ENCODE measurements at regions not wholly inside any gene's neighbourhood (a gene's known extent, or its start where the extent isn't known, plus 50 kb on each side); places are given as distances from the start of the nearest gene placed in this dataset.

DNA sequence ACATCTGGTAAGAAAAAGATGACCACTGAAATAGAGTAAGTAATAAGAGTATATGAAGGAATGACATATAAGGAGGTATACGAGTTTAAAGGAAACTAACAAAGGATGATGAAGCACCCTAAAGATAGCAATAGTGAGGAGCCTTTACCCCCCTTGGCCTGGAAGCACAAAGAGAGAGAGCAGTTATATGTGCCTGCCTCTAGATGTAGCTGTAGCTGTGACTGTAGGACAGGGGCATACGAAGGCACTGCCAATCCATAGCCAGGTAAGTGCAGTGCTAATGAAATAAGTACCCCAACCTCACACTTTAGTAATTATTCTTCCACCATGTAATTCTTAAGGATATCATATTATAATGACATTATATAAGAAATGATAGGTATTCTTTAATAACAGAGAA is 90.1 kb upstream of the FKBP1C start:
- no peak overlapping the region for H3K4me3 Mint-ChIP-seq
- no peak for ATAC-seq (ENCODE audit: low read depth)
- DNase-seq: no peak
- Histone ChIP-seq H3K27me3 (replicated peaks in 1 of 4; ENCODE audit: control extremely low read depth in 1 of 4, control insufficient read depth in 3 of 4, insufficient read depth in 4 of 4, low read length in 3 of 4) (no peaks in the 10 kb centered on the region), H3K9ac (ENCODE audit: low read length) (no peak overlapping the region), H3K4me3 (ENCODE audit: control extremely low read depth in 1 of 5, extremely low read depth in 1 of 5, insufficient read depth in 1 of 5, low read depth in 2 of 5, low read length in 4 of 5) (no peak overlapping the region), H3K4me1 (ENCODE audit: control insufficient read depth in 2 of 2, insufficient read depth in 2 of 2, low read length in 2 of 2) (no peaks in the 10 kb centered on the region), H3K36me3 (replicated peaks in 1 of 2; ENCODE audit: control extremely low read depth in 1 of 2, control insufficient read depth in 1 of 2, extremely low read depth in 1 of 2, insufficient read depth in 2 of 2, low read length in 1 of 2) (no peaks in the 10 kb centered on the region), H3K79me2 (ENCODE audit: control insufficient read depth, insufficient read depth, low read length) (no peaks in the 10 kb centered on the region), H4K20me1 (ENCODE audit: control insufficient read depth, insufficient read depth, low read length, poor library complexity, severe bottlenecking) (no peaks in the 10 kb centered on the region), H2AFZ (ENCODE audit: insufficient read depth, low read depth, low read length, poor library complexity, severe bottlenecking) (no peak overlapping the region), H3K9me3 (ENCODE audit: control extremely low read depth in 1 of 3, control insufficient read depth in 2 of 3, insufficient read depth in 1 of 3, low read length in 2 of 3) (no peaks in the 10 kb centered on the region), H3K27ac (ENCODE audit: low read length in 2 of 2) (no peak overlapping the region), H3K4me2 (replicated peaks; ENCODE audit: low read depth, low read length, poor library complexity, severe bottlenecking) (no peak overlapping the region)
- WGBS (ENCODE audit: insufficient coverage): 83% methylated on average over 1 of the region's 2 CpGs
- no peak overlapping the region for H3K27ac Mint-ChIP-seq
- H3K27me3 Mint-ChIP-seq: no peaks in the 10 kb centered on the region
- peaks cover 6% of the 10 kb centered on the region for H3K9me3 Mint-ChIP-seq (ENCODE audit: insufficient read depth)
- H3K4me1 Mint-ChIP-seq: no peaks in the 10 kb centered on the region
- ChIA-PET POLR2A (no interaction called here), CTCF (no interaction called here)
- TF ChIP-seq, protein P1, sequence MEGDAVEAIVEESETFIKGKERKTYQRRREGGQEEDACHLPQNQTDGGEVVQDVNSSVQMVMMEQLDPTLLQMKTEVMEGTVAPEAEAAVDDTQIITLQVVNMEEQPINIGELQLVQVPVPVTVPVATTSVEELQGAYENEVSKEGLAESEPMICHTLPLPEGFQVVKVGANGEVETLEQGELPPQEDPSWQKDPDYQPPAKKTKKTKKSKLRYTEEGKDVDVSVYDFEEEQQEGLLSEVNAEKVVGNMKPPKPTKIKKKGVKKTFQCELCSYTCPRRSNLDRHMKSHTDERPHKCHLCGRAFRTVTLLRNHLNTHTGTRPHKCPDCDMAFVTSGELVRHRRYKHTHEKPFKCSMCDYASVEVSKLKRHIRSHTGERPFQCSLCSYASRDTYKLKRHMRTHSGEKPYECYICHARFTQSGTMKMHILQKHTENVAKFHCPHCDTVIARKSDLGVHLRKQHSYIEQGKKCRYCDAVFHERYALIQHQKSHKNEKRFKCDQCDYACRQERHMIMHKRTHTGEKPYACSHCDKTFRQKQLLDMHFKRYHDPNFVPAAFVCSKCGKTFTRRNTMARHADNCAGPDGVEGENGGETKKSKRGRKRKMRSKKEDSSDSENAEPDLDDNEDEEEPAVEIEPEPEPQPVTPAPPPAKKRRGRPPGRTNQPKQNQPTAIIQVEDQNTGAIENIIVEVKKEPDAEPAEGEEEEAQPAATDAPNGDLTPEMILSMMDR (IDR thresholded peaks at IDR 0.05): no peak
- TF ChIP-seq EZH2 (IDR thresholded peaks at IDR 0.05; ENCODE audit: borderline replicate concordance, insufficient read depth, low read depth, low read length, poor library complexity, severe bottlenecking): no peak
- intact Hi-C loops (cut with micrococcal nuclease): no loop called here

DNA sequence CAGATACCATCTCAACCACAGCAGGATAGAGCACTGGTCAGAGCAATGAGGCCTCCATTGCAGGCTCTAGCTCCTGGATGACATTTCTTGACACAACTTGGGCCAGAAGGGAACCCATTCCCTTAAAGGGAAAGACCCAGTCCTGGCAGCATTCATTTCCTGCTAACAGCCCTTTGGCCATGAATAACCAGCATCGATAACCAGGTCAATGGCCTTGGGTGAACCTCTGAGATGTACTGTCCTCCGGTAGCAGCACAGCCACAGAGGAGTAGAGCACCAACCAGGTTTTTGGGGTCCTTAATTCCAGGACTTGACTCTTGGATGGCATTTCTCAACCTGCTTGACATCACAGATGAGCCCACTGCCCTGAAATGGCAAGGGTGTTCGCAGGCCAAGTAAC is 71.2 kb upstream of the FKBP1C start:
- no peak for DNase-seq
- 100% methylated on average over 2 of the region's 3 CpGs for WGBS (ENCODE audit: insufficient coverage)
- CTCF ChIA-PET: no interaction called here

More for the DNA sequence above, 71.2 kb upstream of the FKBP1C start:
- H3K79me2 ChIP-seq (ENCODE audit: control insufficient read depth, insufficient read depth, low read length): no peaks in the 10 kb centered on the region
- intact Hi-C loops (cut with micrococcal nuclease): no loop called here
- no peak for ATAC-seq (ENCODE audit: low read depth)
- H3K4me1 ChIP-seq (ENCODE audit: control insufficient read depth in 2 of 2, insufficient read depth in 2 of 2, low read length in 2 of 2): no peaks in the 10 kb centered on the region
- TF ChIP-seq, protein P1 (IDR thresholded peaks at IDR 0.05): no peak
- no peak for TF ChIP-seq EZH2 (IDR thresholded peaks at IDR 0.05; ENCODE audit: borderline replicate concordance, insufficient read depth, low read depth, low read length, poor library complexity, severe bottlenecking)
- H3K9ac ChIP-seq (ENCODE audit: low read length): no peak overlapping the region
- no peaks in the 10 kb centered on the region for H3K4me1 Mint-ChIP-seq
- no peak overlapping the region for H3K4me3 Mint-ChIP-seq
- POLR2A ChIA-PET: no interaction called here
- no peaks in the 10 kb centered on the region for H4K20me1 ChIP-seq (ENCODE audit: control insufficient read depth, insufficient read depth, low read length, poor library complexity, severe bottlenecking)
- peaks cover 0 to 6% (median 0%) of the 10 kb centered on the region in 3 donors for H3K9me3 ChIP-seq (ENCODE audit: control extremely low read depth in 1 of 3, control insufficient read depth in 2 of 3, insufficient read depth in 1 of 3, low read length in 2 of 3)
- no peak overlapping the region for H2AFZ ChIP-seq (ENCODE audit: insufficient read depth, low read depth, low read length, poor library complexity, severe bottlenecking)
- no peak overlapping the region for H3K4me3 ChIP-seq (ENCODE audit: control extremely low read depth in 1 of 5, extremely low read depth in 1 of 5, insufficient read depth in 1 of 5, low read depth in 2 of 5, low read length in 4 of 5)
- no peak overlapping the region for H3K4me2 ChIP-seq (replicated peaks; ENCODE audit: low read depth, low read length, poor library complexity, severe bottlenecking)
- H3K27ac Mint-ChIP-seq: no peak overlapping the region
- no peaks in the 10 kb centered on the region for H3K27me3 ChIP-seq (replicated peaks in 1 of 4; ENCODE audit: control extremely low read depth in 1 of 4, control insufficient read depth in 3 of 4, insufficient read depth in 4 of 4, low read length in 3 of 4)
- no peaks in the 10 kb centered on the region for H3K27me3 Mint-ChIP-seq
- H3K9me3 Mint-ChIP-seq (ENCODE audit: insufficient read depth): no peaks in the 10 kb centered on the region
- H3K36me3 ChIP-seq (replicated peaks in 1 of 2; ENCODE audit: control extremely low read depth in 1 of 2, control insufficient read depth in 1 of 2, extremely low read depth in 1 of 2, insufficient read depth in 2 of 2, low read length in 1 of 2): no peaks in the 10 kb centered on the region
- no peak overlapping the region for H3K27ac ChIP-seq (ENCODE audit: low read length in 2 of 2)

All from B cell (primary cell).